ENCODE measurements at regions not wholly inside any gene's neighbourhood (a gene's known extent, or its start where the extent isn't known, plus 50 kb on each side); places are given as distances from the start of the nearest gene placed in this dataset.

GRCh38 chr7:35401217-35401879, 147.4 kb upstream of the TBX20 start:
- TF ChIP-seq POLR2A (IDR thresholded peaks at IDR 0.05; ENCODE audit: low read depth, low read length): no peak
- TF ChIP-seq POLR2AphosphoS5 (IDR thresholded peaks at IDR 0.05; ENCODE audit: low read depth, low read length): no peak
